GM12878 (cell line): ENCODE measurements at regions not wholly inside any gene's neighbourhood (a gene's known extent, or its start where the extent isn't known, plus 50 kb on each side); places are given as distances from the start of the nearest gene placed in this dataset.

Experiments used
- CTCF ChIP-seq, 3 experiments: IDR thresholded peaks in 2 of 3; conservative IDR thresholded peaks in 1 of 3; 2 replicates each; pipeline ENCODE4 v1.5.1; 2011; ENCODE audit warnings: low read depth in 3 of 3, low read length in 3 of 3, mild to moderate bottlenecking in 3 of 3, control low read depth in 2 of 3, moderate library complexity in 2 of 3, inconsistent platforms in 1 of 3, mixed read lengths in 1 of 3; ENCODE audit not compliant: control insufficient read depth in 2 of 3, insufficient read depth in 1 of 3; ENCODE audit errors: extremely low read depth in 1 of 3
- EP300 ChIP-seq, 2 experiments: fragments of 150-350 bp in 1 of 2; IDR thresholded peaks; 2 replicates each; pipeline ENCODE4 v1.6.1; 2011 to 2012; ENCODE audit warnings: low read depth in 2 of 2, low read length in 2 of 2, borderline replicate concordance in 1 of 2, improper control_type of control experiment in 1 of 2, inconsistent platforms in 1 of 2; ENCODE audit not compliant: control insufficient read depth in 1 of 2
- ETV6 ChIP-seq, 2 experiments: fragments of 450-650 bp in 1 of 2; IDR thresholded peaks in 1 of 2; conservative IDR thresholded peaks in 1 of 2; 2 replicates each; pipeline ENCODE4 v1.6.1; 2014; ENCODE audit warnings: antibody characterized with exemption in 1 of 2, borderline replicate concordance in 1 of 2, low read depth in 1 of 2, mild to moderate bottlenecking in 1 of 2, moderate library complexity in 1 of 2
- HDGF ChIP-seq: fragments of 450-650 bp; IDR thresholded peaks from 2 replicates; pipeline ENCODE4 v1.6.1; 2016; ENCODE audit warnings: antibody characterized with exemption
- NR2C1 ChIP-seq: fragments of 450-650 bp; IDR thresholded peaks from 2 replicates; pipeline ENCODE4 v1.6.1; 2017; ENCODE audit warnings: antibody characterized with exemption, mild to moderate bottlenecking, moderate library complexity
- PML ChIP-seq: IDR thresholded peaks from 2 replicates; pipeline ENCODE4 v1.6.1; 2012; ENCODE audit warnings: low read length, inconsistent platforms
- RELA ChIP-seq: fragments of 450-650 bp; IDR thresholded peaks from 2 replicates; pipeline ENCODE4 v1.8.0; 2014; ENCODE audit warnings: borderline replicate concordance; ENCODE audit not compliant: partially characterized antibody
- RFX5 ChIP-seq: IDR thresholded peaks from 2 replicates; pipeline ENCODE4 v1.6.1; 2011; ENCODE audit warnings: low read depth, low read length, improper control_type of control experiment
- SIX5 ChIP-seq: IDR thresholded peaks from 2 replicates; pipeline ENCODE4 v1.6.1; 2011; ENCODE audit warnings: mild to moderate bottlenecking, low read depth, low read length, moderate library complexity; ENCODE audit not compliant: severe bottlenecking
- SRF ChIP-seq, 2 experiments: IDR thresholded peaks; 2 replicates each; pipeline ENCODE4 v1.6.1; 2011; ENCODE audit warnings: low read depth in 2 of 2, low read length in 2 of 2, mild to moderate bottlenecking in 1 of 2, moderate library complexity in 1 of 2
- ZNF207 ChIP-seq: fragments of 450-650 bp; IDR thresholded peaks from 2 replicates; pipeline ENCODE4 v1.6.1; 2014; ENCODE audit warnings: antibody characterized with exemption, mild to moderate bottlenecking, borderline replicate concordance
- TF ChIP-seq, protein P1 (sequence below): IDR thresholded peaks from 2 replicates; pipeline ENCODE4 v1.6.1; 2012; ENCODE audit warnings: mild to moderate bottlenecking, low read depth, low read length

DNA sequence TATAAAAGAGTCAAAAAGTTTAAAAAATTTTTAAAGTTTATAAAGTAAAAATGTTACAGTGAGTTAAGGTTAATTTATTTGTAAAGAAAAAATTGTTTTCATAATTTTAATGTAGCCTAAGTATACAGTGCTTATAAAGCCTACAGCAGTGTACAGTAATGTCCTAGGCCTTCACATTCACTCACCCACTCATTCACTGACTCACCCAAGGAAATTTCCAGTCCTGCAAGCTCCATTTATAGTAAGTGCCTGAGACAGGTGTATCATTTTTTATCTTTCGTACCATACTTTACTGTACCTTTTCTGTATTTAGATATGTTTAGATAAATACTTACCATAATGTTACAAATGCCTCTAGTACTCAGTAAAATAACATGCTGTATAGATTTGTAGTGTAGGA lies 269.7 kb upstream of the PHF14 start:
- TF ChIP-seq RFX5 (no peak), HDGF (no peak), ETV6 (conservative IDR thresholded peaks at IDR 0.05 in 1 of 2, IDR thresholded peaks at IDR 0.05 in 1 of 2; ENCODE audit: borderline replicate concordance in 1 of 2, low read depth in 1 of 2) (no peak), SIX5 (no peak), SRF (IDR thresholded peaks at IDR 0.05; ENCODE audit: low read depth in 2 of 2, low read length in 2 of 2) (no peak), CTCF (IDR thresholded peaks at IDR 0.05 in 2 of 3, conservative IDR thresholded peaks at IDR 0.05 in 1 of 3; ENCODE audit: control insufficient read depth in 2 of 3, extremely low read depth in 1 of 3, insufficient read depth in 1 of 3, low read depth in 3 of 3, low read length in 3 of 3) (no peak), RELA (no peak), ZNF207 (no peak), EP300 (IDR thresholded peaks at IDR 0.05; ENCODE audit: borderline replicate concordance in 1 of 2, control insufficient read depth in 1 of 2, low read depth in 2 of 2, low read length in 2 of 2) (no peak), PML (no peak), NR2C1 (no peak)
- TF ChIP-seq, protein P1, sequence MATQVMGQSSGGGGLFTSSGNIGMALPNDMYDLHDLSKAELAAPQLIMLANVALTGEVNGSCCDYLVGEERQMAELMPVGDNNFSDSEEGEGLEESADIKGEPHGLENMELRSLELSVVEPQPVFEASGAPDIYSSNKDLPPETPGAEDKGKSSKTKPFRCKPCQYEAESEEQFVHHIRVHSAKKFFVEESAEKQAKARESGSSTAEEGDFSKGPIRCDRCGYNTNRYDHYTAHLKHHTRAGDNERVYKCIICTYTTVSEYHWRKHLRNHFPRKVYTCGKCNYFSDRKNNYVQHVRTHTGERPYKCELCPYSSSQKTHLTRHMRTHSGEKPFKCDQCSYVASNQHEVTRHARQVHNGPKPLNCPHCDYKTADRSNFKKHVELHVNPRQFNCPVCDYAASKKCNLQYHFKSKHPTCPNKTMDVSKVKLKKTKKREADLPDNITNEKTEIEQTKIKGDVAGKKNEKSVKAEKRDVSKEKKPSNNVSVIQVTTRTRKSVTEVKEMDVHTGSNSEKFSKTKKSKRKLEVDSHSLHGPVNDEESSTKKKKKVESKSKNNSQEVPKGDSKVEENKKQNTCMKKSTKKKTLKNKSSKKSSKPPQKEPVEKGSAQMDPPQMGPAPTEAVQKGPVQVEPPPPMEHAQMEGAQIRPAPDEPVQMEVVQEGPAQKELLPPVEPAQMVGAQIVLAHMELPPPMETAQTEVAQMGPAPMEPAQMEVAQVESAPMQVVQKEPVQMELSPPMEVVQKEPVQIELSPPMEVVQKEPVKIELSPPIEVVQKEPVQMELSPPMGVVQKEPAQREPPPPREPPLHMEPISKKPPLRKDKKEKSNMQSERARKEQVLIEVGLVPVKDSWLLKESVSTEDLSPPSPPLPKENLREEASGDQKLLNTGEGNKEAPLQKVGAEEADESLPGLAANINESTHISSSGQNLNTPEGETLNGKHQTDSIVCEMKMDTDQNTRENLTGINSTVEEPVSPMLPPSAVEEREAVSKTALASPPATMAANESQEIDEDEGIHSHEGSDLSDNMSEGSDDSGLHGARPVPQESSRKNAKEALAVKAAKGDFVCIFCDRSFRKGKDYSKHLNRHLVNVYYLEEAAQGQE, result no peak
